Sciatic nerve (tissue), 2 donors: ENCODE measurements at regions not wholly inside any gene's neighbourhood (a gene's known extent, or its start where the extent isn't known, plus 50 kb on each side); places are given as distances from the start of the nearest gene placed in this dataset.

Experiments used
- ATAC-seq: fragments of 200-7000 bp; cut with Tn5 transposase; one replicate; pipeline ENCODE4 v1.9.1; 2020; ENCODE audit warnings: mild to moderate bottlenecking, moderate library complexity
- DNase-seq: peaks from one replicate; pipeline ENCODE4 v3.0.0-alpha.2; 2020; ENCODE audit warnings: low spot score
- intact Hi-C: fragments of 100-400 bp; cut with DNase I; formaldehyde crosslinking; loops from one replicate; pipeline ENCODE4 v1.14.2; 2022
- donor health status: DM: no; HTN: no; CAD: no.
- donor health status: DM: no; HTN: no; CAD: no.

- no peak for DNase-seq
- ATAC-seq, result no peak
- intact Hi-C loops, result no loop called here
Observed at GRCh38 chr11:119992171-119993051, 145.5 kb downstream of the TRIM29 start.

GRCh38 chr11:119991669-119992068 is 146.2 kb downstream of the TRIM29 start:
- intact Hi-C loops, result no loop called here
- DNase-seq (no peak), ATAC-seq (no peak)

- no peak for DNase-seq
- ATAC-seq, result no peak
- intact Hi-C loops, result no loop called here
Observed at GRCh38 chr11:119991022-119991404, 146.9 kb downstream of the TRIM29 start.

GRCh38 chr11:119990309-119991021 is 147.4 kb downstream of the TRIM29 start:
- DNase-seq, result no peak
- intact Hi-C loops, result no loop called here
- ATAC-seq, result peak; percentile 66

GRCh38 chr11:119989159-119989821 is 148.6 kb downstream of the TRIM29 start:
- ATAC-seq (no peak), DNase-seq (no peak)
- intact Hi-C loops, result no loop called here

GRCh38 chr11:119985551-119985950 is 152.4 kb downstream of the TRIM29 start:
- no peak for ATAC-seq

GRCh38 chr11:119983816-119984215 is 154.1 kb downstream of the TRIM29 start:
- DNase-seq (no peak), ATAC-seq (no peak)
- intact Hi-C loops, result no loop called here

More at GRCh38 chr11:119985551-119985950, 152.4 kb downstream of the TRIM29 start:
- intact Hi-C loops, result no loop called here
- DNase-seq, result no peak

GRCh38 chr11:119983240-119983732 is 154.6 kb downstream of the TRIM29 start:
- intact Hi-C loops, result no loop called here
- no peak for DNase-seq
- no peak for ATAC-seq

GRCh38 chr11:119982517-119983239 is 155.2 kb downstream of the TRIM29 start:
- intact Hi-C loops, result no loop called here
- DNase-seq (peak; percentile 54), ATAC-seq (peak; percentile 75)

GRCh38 chr11:119980431-119980830 is 157.5 kb downstream of the TRIM29 start:
- ATAC-seq (no peak), DNase-seq (no peak)
- intact Hi-C loops, result no loop called here

- no peak for DNase-seq
- ATAC-seq, result no peak
- intact Hi-C loops, result no loop called here
Observed at GRCh38 chr11:119979701-119980100, 158.2 kb downstream of the TRIM29 start.

- intact Hi-C loops, result no loop called here
- no peak for ATAC-seq
- DNase-seq, result no peak
Observed at GRCh38 chr11:119978696-119979095, 159.2 kb downstream of the TRIM29 start.

- DNase-seq, result no peak
- intact Hi-C loops, result no loop called here
- no peak for ATAC-seq
Observed at GRCh38 chr11:119977881-119978280, 160.0 kb downstream of the TRIM29 start.

GRCh38 chr11:119977561-119977860 is 160.4 kb downstream of the TRIM29 start:
- no peak for ATAC-seq
- intact Hi-C loops, result no loop called here

GRCh38 chr11:119976805-119977560 is 160.9 kb downstream of the TRIM29 start:
- ATAC-seq (no peak), DNase-seq (no peak)
- intact Hi-C loops, result no loop called here

More at GRCh38 chr11:119977561-119977860, 160.4 kb downstream of the TRIM29 start:
- no peak for DNase-seq

GRCh38 chr11:119975561-119976152 is 162.3 kb downstream of the TRIM29 start:
- intact Hi-C loops, result no loop called here
- DNase-seq, result peak; percentile 27
- ATAC-seq, result no peak

- DNase-seq (peak; percentile 22), ATAC-seq (no peak)
- intact Hi-C loops, result no loop called here
Observed at GRCh38 chr11:119974467-119974866, 163.4 kb downstream of the TRIM29 start.

GRCh38 chr11:119974051-119974450 is 163.9 kb downstream of the TRIM29 start:
- intact Hi-C loops, result no loop called here
- DNase-seq (peak; percentile 34), ATAC-seq (no peak)
